Upper lobe of left lung (tissue), 6 donors: ENCODE measurements at regions not wholly inside any gene's neighbourhood (a gene's known extent, or its start where the extent isn't known, plus 50 kb on each side); places are given as distances from the start of the nearest gene placed in this dataset.

Experiments used
- ATAC-seq, 2 donors: fragments of 200-7000 bp; cut with Tn5 transposase; one replicate each; pipeline ENCODE4 v1.9.1; 2022; ENCODE audit warnings: mild to moderate bottlenecking in 2 of 2, moderate library complexity in 2 of 2; ENCODE audit not compliant: low FRiP score in 2 of 2
- DNase-seq, 2 donors: peaks; one replicate each; pipeline ENCODE4 v3.0.0-alpha.2; 2019 to 2020
- H3K27ac ChIP-seq, 4 donors: fragments of 200-600 bp; sonication (generic); one replicate each; pipeline ENCODE4 v1.5.1; 2016 to 2019
- H3K27me3 ChIP-seq, 4 donors: fragments of 200-600 bp; sonication (generic); one replicate each; pipeline ENCODE4 v1.5.1; 2017 to 2019
- H3K36me3 ChIP-seq, 4 donors: fragments of 200-600 bp; sonication (generic); one replicate each; pipeline ENCODE4 v1.5.1; 2016 to 2019
- H3K4me1 ChIP-seq, 4 donors: fragments of 200-600 bp; sonication (generic); one replicate each; pipeline ENCODE4 v1.5.1; 2018 to 2019
- H3K4me3 ChIP-seq, 4 donors: fragments of 200-600 bp; sonication (generic); one replicate each; pipeline ENCODE4 v1.5.1; 2017 to 2019; ENCODE audit warnings: mild to moderate bottlenecking in 2 of 4, moderate library complexity in 1 of 4
- H3K9me3 ChIP-seq, 4 donors: fragments of 200-600 bp; sonication (generic); one replicate each; pipeline ENCODE4 v1.5.1; 2018 to 2019
- EP300 ChIP-seq, 4 donors: sonication (generic); formaldehyde crosslinking; IDR thresholded peaks; one replicate each; pipeline ENCODE4 v1.5.1; 2017; ENCODE audit warnings: antibody characterized with exemption in 4 of 4, control low read depth in 2 of 4
- POLR2A ChIP-seq, 4 donors: fragments of 450-650 bp; IDR thresholded peaks; one replicate each; pipeline ENCODE4 v1.5.1; 2016 to 2017; ENCODE audit warnings: antibody characterized with exemption in 4 of 4, mild to moderate bottlenecking in 2 of 4
- POLR2AphosphoS5 ChIP-seq, 2 donors: sonication (generic); formaldehyde crosslinking; IDR thresholded peaks; one replicate each; pipeline ENCODE4 v1.5.1; 2017; ENCODE audit warnings: antibody characterized with exemption in 2 of 2
- whole genome bisulfite sequencing, 2 donors: methylation state at CpG; one replicate each; pipeline ENCODE4 v1.1.5; 2017 to 2018; 5-methylcytosine and 5-hydroxymethylcytosine counted together
- TF ChIP-seq, protein P1 (sequence below), 6 experiments: fragments of 450-650 bp in 4 of 6; fragments of 200-600 bp in 2 of 6; sonication (generic) in 2 of 6; IDR thresholded peaks; one replicate each; pipeline ENCODE4 v1.5.1; 2016 to 2019; ENCODE audit warnings: antibody characterized with exemption in 6 of 6
- donor health status: DM: no; HTN: no; CAD: no; lungs with moderate emphysema.
- donor health status: DM: no; HTN: yes; CAD: no; lungs with severe emphysema.

DNA sequence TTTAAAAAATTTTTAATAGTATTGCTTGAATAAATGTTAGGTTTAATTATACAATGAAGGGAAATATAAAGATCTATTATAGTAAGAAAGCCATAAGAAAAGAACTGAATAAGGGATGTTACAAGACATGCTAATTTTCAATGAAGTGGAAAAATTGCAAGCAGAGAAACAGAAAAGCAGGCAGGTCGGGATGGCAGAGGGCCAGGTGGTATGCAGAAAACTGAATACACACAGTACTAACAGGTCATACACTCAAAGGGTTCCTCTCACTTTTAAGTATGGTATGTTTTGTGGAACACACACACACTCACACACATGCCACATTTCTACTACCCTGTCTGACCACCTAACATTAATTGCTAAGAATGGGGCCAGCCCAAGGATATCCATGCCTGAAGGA is 76.7 kb upstream of the DTNA start:
- no peak overlapping the region for H3K27ac ChIP-seq
- WGBS, 2 donors: 68 to 89% methylated on average over 1 of the region's 1 CpG
- no peaks in the 10 kb centered on the region for H3K4me1 ChIP-seq
- TF ChIP-seq POLR2A (IDR thresholded peaks at IDR 0.05) (no peak), POLR2AphosphoS5 (IDR thresholded peaks at IDR 0.05) (no peak), EP300 (IDR thresholded peaks at IDR 0.05) (no peak)
- TF ChIP-seq, protein P1, sequence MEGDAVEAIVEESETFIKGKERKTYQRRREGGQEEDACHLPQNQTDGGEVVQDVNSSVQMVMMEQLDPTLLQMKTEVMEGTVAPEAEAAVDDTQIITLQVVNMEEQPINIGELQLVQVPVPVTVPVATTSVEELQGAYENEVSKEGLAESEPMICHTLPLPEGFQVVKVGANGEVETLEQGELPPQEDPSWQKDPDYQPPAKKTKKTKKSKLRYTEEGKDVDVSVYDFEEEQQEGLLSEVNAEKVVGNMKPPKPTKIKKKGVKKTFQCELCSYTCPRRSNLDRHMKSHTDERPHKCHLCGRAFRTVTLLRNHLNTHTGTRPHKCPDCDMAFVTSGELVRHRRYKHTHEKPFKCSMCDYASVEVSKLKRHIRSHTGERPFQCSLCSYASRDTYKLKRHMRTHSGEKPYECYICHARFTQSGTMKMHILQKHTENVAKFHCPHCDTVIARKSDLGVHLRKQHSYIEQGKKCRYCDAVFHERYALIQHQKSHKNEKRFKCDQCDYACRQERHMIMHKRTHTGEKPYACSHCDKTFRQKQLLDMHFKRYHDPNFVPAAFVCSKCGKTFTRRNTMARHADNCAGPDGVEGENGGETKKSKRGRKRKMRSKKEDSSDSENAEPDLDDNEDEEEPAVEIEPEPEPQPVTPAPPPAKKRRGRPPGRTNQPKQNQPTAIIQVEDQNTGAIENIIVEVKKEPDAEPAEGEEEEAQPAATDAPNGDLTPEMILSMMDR (IDR thresholded peaks at IDR 0.05): no peak
- ATAC-seq (no peak), DNase-seq (no peak)
- no peak overlapping the region for H3K4me3 ChIP-seq
- no peaks in the 10 kb centered on the region for H3K27me3 ChIP-seq
- H3K9me3 ChIP-seq: no peaks in the 10 kb centered on the region
- H3K36me3 ChIP-seq: no peaks in the 10 kb centered on the region

DNA sequence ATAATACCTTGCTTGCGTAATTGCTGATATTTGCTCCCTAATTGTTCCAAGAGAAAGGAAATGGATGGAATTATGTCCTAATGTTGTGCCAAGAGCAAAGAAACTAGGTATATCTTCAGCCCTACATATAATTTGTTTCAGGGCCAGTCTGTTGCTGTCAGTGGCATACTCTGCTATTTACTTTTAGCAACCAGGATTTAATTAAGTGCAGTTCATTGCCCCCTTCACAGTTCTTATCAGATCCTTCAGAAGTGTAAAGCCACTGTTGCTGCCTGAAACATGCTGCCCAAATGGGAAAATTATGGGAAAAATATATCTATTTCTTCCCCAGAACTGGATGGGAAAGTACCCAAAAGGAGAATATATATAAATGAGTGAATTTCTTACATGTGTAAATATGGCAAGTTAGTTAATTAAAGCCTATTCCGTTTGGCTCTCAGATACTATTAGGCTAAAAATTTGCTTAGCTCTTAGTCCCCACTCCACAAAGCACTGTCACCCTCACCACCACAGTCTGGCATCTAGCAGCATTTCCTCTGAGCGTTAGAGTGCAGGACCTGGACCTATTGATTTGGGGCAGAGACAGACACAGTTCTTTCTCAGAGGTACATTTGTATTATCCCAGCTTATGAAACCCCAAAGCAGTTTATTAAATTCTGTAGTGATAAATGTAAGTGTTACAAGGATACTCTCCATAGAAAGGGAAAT is 72.8 kb upstream of the DTNA start:
- no peaks in the 10 kb centered on the region for H3K4me1 ChIP-seq
- H3K9me3 ChIP-seq: no peaks in the 10 kb centered on the region
- H3K36me3 ChIP-seq: no peaks in the 10 kb centered on the region
- H3K4me3 ChIP-seq: no peak overlapping the region
- DNase-seq (no peak), ATAC-seq (no peak)
- no peaks in the 10 kb centered on the region for H3K27me3 ChIP-seq
- 51 to 61% methylated on average over 3 of the region's 3 CpGs for WGBS, 2 donors
- TF ChIP-seq EP300 (IDR thresholded peaks at IDR 0.05) (no peak), POLR2A (IDR thresholded peaks at IDR 0.05) (no peak), POLR2AphosphoS5 (IDR thresholded peaks at IDR 0.05) (no peak)
- TF ChIP-seq, protein P1 (IDR thresholded peaks at IDR 0.05): no peak
- no peak overlapping the region for H3K27ac ChIP-seq

DNA sequence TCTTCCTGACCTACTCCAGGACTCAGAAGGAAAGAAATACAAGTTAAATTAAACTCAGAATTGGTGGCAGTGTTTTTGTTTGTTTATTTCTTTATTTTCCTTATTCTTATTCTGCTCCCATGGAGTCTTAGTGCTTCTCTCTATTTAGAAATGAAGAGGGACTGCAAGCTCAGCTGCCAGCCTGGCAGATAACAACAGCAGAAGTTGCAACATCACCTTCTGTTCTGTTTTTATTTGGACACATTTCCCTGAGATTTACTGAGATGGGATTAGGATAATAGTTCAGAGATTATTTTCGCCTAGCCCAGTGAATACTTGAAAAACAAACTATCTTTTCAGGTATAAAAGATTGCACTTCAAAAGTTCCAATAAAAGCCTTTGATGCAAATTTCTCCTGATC is 70.4 kb upstream of the DTNA start:
- no peaks in the 10 kb centered on the region for H3K4me1 ChIP-seq
- H3K36me3 ChIP-seq: no peaks in the 10 kb centered on the region
- no peak overlapping the region for H3K4me3 ChIP-seq
- 71 to 86% methylated on average over 1 of the region's 1 CpG for WGBS, 2 donors
- no peak overlapping the region for H3K27ac ChIP-seq
- no peaks in the 10 kb centered on the region for H3K27me3 ChIP-seq
- DNase-seq: no peak
- H3K9me3 ChIP-seq: no peaks in the 10 kb centered on the region
- ATAC-seq: no peak
- TF ChIP-seq, protein P1 (IDR thresholded peaks at IDR 0.05): no peak
- TF ChIP-seq EP300 (IDR thresholded peaks at IDR 0.05): no peak
- TF ChIP-seq POLR2AphosphoS5 (IDR thresholded peaks at IDR 0.05): no peak
- TF ChIP-seq POLR2A (IDR thresholded peaks at IDR 0.05): no peak

DNA sequence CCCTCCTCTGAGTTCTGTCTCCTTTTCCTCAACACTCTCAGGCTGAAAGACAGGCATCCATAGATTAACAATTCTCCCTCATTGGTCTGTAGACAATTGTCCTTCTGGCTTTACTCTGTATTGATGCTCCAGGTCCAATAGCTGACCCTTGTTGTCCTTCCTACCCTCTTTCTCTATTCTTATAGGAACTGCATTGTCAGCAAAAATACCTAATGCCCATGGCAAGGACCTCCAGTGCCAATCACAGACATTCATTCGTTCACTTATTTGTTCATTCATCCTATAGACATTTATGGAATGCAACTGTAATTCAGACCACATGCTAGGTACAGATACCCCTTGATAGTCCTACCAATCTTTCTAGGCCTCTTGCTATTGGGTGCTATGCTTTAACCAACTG is 69.8 kb upstream of the DTNA start:
- Histone ChIP-seq H3K36me3 (no peaks in the 10 kb centered on the region), H3K4me3 (no peak overlapping the region), H3K27ac (no peak overlapping the region), H3K27me3 (no peaks in the 10 kb centered on the region), H3K4me1 (no peaks in the 10 kb centered on the region), H3K9me3 (no peaks in the 10 kb centered on the region)
- DNase-seq (no peak), ATAC-seq (no peak)
- TF ChIP-seq, protein P1 (IDR thresholded peaks at IDR 0.05): no peak
- no peak for TF ChIP-seq POLR2A (IDR thresholded peaks at IDR 0.05)
- TF ChIP-seq POLR2AphosphoS5 (IDR thresholded peaks at IDR 0.05): no peak
- no peak for TF ChIP-seq EP300 (IDR thresholded peaks at IDR 0.05)
- 77 to 84% methylated on average over 1 of the region's 1 CpG for WGBS, 2 donors

DNA sequence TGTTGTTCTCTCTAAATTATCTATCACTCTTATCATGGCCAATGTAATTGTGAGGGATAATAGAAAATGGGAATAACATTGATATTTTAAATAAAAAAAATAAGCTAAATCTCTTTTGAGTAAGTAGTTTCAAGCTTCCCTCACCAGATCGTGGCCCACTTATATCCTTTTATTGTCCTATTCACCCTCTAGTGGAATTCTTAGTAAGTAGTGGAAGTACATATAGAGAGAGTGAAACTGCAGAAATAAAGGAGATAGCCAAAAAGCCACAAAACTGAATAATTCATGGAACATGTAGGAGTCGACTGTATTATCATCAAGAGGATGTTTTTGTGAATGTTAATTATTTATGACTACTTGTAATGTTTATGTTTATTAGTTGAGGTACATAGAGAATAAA is 66.1 kb upstream of the DTNA start:
- DNase-seq: no peak
- Histone ChIP-seq H3K9me3 (no peaks in the 10 kb centered on the region), H3K27me3 (no peaks in the 10 kb centered on the region), H3K4me3 (no peak overlapping the region), H3K36me3 (no peaks in the 10 kb centered on the region), H3K4me1 (peaks cover 0 to 2% (median 0%) of the 10 kb centered on the region in 4 donors), H3K27ac (no peak overlapping the region)
- WGBS, 2 donors: 44 to 58% methylated on average over 2 of the region's 2 CpGs
- no peak for ATAC-seq
- TF ChIP-seq, protein P1 (IDR thresholded peaks at IDR 0.05): no peak
- TF ChIP-seq EP300 (IDR thresholded peaks at IDR 0.05): no peak
- no peak for TF ChIP-seq POLR2A (IDR thresholded peaks at IDR 0.05)
- no peak for TF ChIP-seq POLR2AphosphoS5 (IDR thresholded peaks at IDR 0.05)
